ENCODE measurements at regions not wholly inside any gene's neighbourhood (a gene's known extent, or its start where the extent isn't known, plus 50 kb on each side); places are given as distances from the start of the nearest gene placed in this dataset.
"Not testable (repeated sequence)": the region's sequence is repeated elsewhere in the genome, so short reads cannot be mapped to it uniquely, and the experiment has no call there.

DNA sequence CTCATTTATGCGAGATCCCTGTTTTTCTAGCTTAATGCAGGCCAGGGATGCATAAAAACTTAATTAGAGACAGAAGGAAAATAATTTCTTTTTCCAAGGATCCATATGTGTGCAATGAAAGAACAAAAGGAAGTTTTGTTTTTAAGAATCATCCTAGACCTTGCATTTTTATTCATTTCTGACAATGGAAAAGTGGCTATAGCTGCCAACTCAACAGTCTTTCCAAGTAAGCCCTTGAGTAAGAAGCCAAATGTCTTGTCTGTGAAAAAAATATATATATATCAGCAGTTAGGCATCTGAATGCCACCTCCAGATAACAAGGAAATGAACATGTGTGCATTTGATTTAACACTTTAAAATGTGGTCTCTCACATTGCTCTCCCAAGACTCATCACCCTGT, 1397.6 kb downstream of the GATA3 start:
- no peak overlapping the region for H4K8ac ChIP-seq (ENCODE audit: low read depth in 2 of 2, low read length in 2 of 2)
- no peak overlapping the region for H2BK20ac ChIP-seq (ENCODE audit: low read depth, low read length)
- no peak for DNase-seq
- H3K23ac ChIP-seq (ENCODE audit: low read depth, low read length) = no peak overlapping the region
- no peaks in the 10 kb centered on the region for H4K20me1 ChIP-seq (ENCODE audit: insufficient read depth, low read length)
- peaks cover 2% of the 10 kb centered on the region; the same call in 1 of the 2 replicates for H3K9me3 ChIP-seq (ENCODE audit: control insufficient read depth, insufficient read depth, low read length)
- no peak overlapping the region for H2AFZ ChIP-seq (replicated peaks; ENCODE audit: low read length, poor library complexity)
- ChIA-PET POLR2A (ENCODE audit: unreplicated experiment) (no interaction called here), CTCF (no interaction called here)
- no peak overlapping the region for H4K91ac ChIP-seq (ENCODE audit: insufficient read depth, low read depth, low read length)
- intact Hi-C loops (cut with micrococcal nuclease) = no loop called here
- no peak overlapping the region for H3K18ac ChIP-seq (ENCODE audit: low read depth, low read length)
- no peak overlapping the region for H2BK5ac ChIP-seq (ENCODE audit: low read depth, low read length, poor library complexity, severe bottlenecking)
- H3K27me3 ChIP-seq (ENCODE audit: control insufficient read depth, insufficient read depth, low read length) = no peaks in the 10 kb centered on the region
- no peaks in the 10 kb centered on the region for H3K4me1 ChIP-seq (ENCODE audit: control insufficient read depth, insufficient read depth, low read length)
- no peaks in the 10 kb centered on the region for H3K36me3 ChIP-seq (ENCODE audit: control insufficient read depth, insufficient read depth, low read length)
- H3K14ac ChIP-seq (replicated peaks; ENCODE audit: low read depth, low read length) = no peak overlapping the region
- no peak for ATAC-seq (ENCODE audit: low read depth)
- no peak overlapping the region for H3K4me2 ChIP-seq (ENCODE audit: low read depth, low read length)
- H2BK120ac ChIP-seq (ENCODE audit: low read depth, low read length) = no peak overlapping the region
- H3K9ac ChIP-seq (ENCODE audit: low read depth, low read length) = no peak overlapping the region
- no peak overlapping the region for H4K5ac ChIP-seq (ENCODE audit: low read depth, low read length)
- no peak overlapping the region for H2AK5ac ChIP-seq (ENCODE audit: low read depth, low read length)
- dilution Hi-C loops (cut with HindIII; ENCODE audit: low sequenced_read_pairs, unreplicated experiment) = no loop called here
- BruUV-seq (replicated peaks) = no TSS peak
- no peaks in the 10 kb centered on the region for H3K9me1 ChIP-seq (ENCODE audit: insufficient read depth, low read length)
- H3K56ac ChIP-seq (ENCODE audit: extremely low read depth, insufficient read depth, low read length) = no peak overlapping the region
- in situ Hi-C loops (cut with MboI; ENCODE audit: low sequenced_read_pairs) = no loop called here
- no peak overlapping the region for H3K4me3 ChIP-seq (ENCODE audit: insufficient read depth, low read depth, low read length)
- H3K27ac ChIP-seq (ENCODE audit: insufficient read depth, low read length) = no peak overlapping the region
- H2AK9ac ChIP-seq (replicated peaks; ENCODE audit: low read depth, low read length, poor library complexity) = no peak overlapping the region
- H3K79me1 ChIP-seq (ENCODE audit: low read depth in 1 of 2, low read length in 2 of 2) = no peaks in the 10 kb centered on the region
- no CpG with 5 or more reads among the region's 1 CpG for WGBS, 2 experiments (ENCODE audit: extremely low coverage in 2 of 2, insufficient read length in 1 of 2)
- no peak overlapping the region for H2BK15ac ChIP-seq (ENCODE audit: low read depth, low read length)
- TF ChIP-seq BHLHE40 (IDR thresholded peaks at IDR 0.05; ENCODE audit: low read depth, low read length) = no peak
- no peak for TF ChIP-seq NFE2L2 (IDR thresholded peaks at IDR 0.05; ENCODE audit: low read depth, low read length)
- no peak overlapping the region for H3K4ac ChIP-seq (ENCODE audit: low read depth, low read length)

DNA sequence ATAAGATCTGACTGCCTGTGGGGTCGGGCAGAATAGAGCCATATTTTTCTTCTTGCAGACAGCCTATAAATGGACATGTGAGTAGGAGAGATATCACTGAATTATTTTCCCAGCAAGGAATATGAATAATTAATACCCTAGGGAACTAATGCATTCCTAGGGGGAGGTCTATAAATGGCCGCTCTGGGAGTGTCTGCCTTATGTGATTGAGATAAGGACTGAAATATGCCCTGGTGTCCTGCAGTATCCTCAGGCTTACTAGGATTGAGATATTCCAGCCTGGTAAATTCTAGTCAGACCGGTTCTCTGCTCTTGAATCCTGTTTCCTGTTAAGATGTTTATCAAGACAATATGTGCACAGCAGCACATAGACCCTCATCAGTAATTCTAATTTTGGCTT, 1399.4 kb downstream of the GATA3 start:
- H3K4me1 ChIP-seq (ENCODE audit: control insufficient read depth, insufficient read depth, low read length); H3K27ac ChIP-seq (ENCODE audit: insufficient read depth, low read length); H2AK5ac ChIP-seq (ENCODE audit: low read depth, low read length); H4K5ac ChIP-seq (ENCODE audit: low read depth, low read length); H2BK15ac ChIP-seq (ENCODE audit: low read depth, low read length); H2AK9ac ChIP-seq (replicated peaks; ENCODE audit: low read depth, low read length, poor library complexity); POLR2A ChIA-PET (ENCODE audit: unreplicated experiment); H2BK5ac ChIP-seq (ENCODE audit: low read depth, low read length, poor library complexity, severe bottlenecking); intact Hi-C loops (cut with micrococcal nuclease); H3K9ac ChIP-seq (ENCODE audit: low read depth, low read length); H4K8ac ChIP-seq (ENCODE audit: low read depth in 2 of 2, low read length in 2 of 2); H3K9me3 ChIP-seq (ENCODE audit: control insufficient read depth, insufficient read depth, low read length); H3K23ac ChIP-seq (ENCODE audit: low read depth, low read length); H3K9me1 ChIP-seq (ENCODE audit: insufficient read depth, low read length); H3K4me3 ChIP-seq (ENCODE audit: insufficient read depth, low read depth, low read length); BruUV-seq (replicated peaks); H2BK120ac ChIP-seq (ENCODE audit: low read depth, low read length); H3K56ac ChIP-seq (ENCODE audit: extremely low read depth, insufficient read depth, low read length); ATAC-seq (ENCODE audit: low read depth); H3K36me3 ChIP-seq (ENCODE audit: control insufficient read depth, insufficient read depth, low read length); H3K27me3 ChIP-seq (ENCODE audit: control insufficient read depth, insufficient read depth, low read length); H3K18ac ChIP-seq (ENCODE audit: low read depth, low read length); H4K91ac ChIP-seq (ENCODE audit: insufficient read depth, low read depth, low read length); DNase-seq; H3K14ac ChIP-seq (replicated peaks; ENCODE audit: low read depth, low read length); H3K4ac ChIP-seq (ENCODE audit: low read depth, low read length); in situ Hi-C loops (cut with MboI; ENCODE audit: low sequenced_read_pairs); H4K20me1 ChIP-seq (ENCODE audit: insufficient read depth, low read length); H2AFZ ChIP-seq (replicated peaks; ENCODE audit: low read length, poor library complexity); H2BK20ac ChIP-seq (ENCODE audit: low read depth, low read length); H3K79me1 ChIP-seq (ENCODE audit: low read depth in 1 of 2, low read length in 2 of 2); dilution Hi-C loops (cut with HindIII; ENCODE audit: low sequenced_read_pairs, unreplicated experiment); H3K4me2 ChIP-seq (ENCODE audit: low read depth, low read length); CTCF ChIA-PET: not testable (repeated sequence)
- WGBS, 2 experiments (ENCODE audit: extremely low coverage in 2 of 2, insufficient read length in 1 of 2) = no CpG with 5 or more reads among the region's 3 CpGs

Data from IMR-90 (cell line).